HCT116 (cell line): ENCODE measurements at regions not wholly inside any gene's neighbourhood (a gene's known extent, or its start where the extent isn't known, plus 50 kb on each side); places are given as distances from the start of the nearest gene placed in this dataset.

ENCODE experiments used
- ATAC-seq: fragments of 200-7000 bp; cut with Tn5 transposase; 2 replicates; pipeline ENCODE4 v1.9.1; 2020; ENCODE audit warnings: mild to moderate bottlenecking, moderate library complexity
- BruUV-seq: library from RNA; stranded (reverse); fragments of 400-500 nt; replicated peaks from 2 replicates; lab custom pipeline; 2021; lab: Mats Ljungman, UMichigan
- CTCF ChIA-PET: fragments of 300-600 bp; sonication (Branson Sonifier 250); formaldehyde crosslinking; loops from one replicate; lab custom pipeline; 2021; ENCODE audit warnings: antibody characterized with exemption; lab: Charles Lee
- POLR2A ChIA-PET: fragments of 300-600, 350-600 bp; sonication (Branson Sonifier 250); formaldehyde crosslinking; loops from one replicate; lab custom pipeline; 2021; ENCODE audit warnings: antibody characterized with exemption; lab: Charles Lee
- RAD21 ChIA-PET, 2 experiments: fragments of 300-600 bp; sonication (Branson Sonifier 250); formaldehyde crosslinking; loops; one replicate each; lab custom pipeline; 2023; ENCODE audit warnings: low total read pairs in 2 of 2; ENCODE audit not compliant: uncharacterized antibody in 2 of 2, unreplicated experiment in 2 of 2, low non-redundant PET in 1 of 2; lab: Charles Lee
- DNase-seq: peaks from one replicate; pipeline ENCODE4 v3.0.0-alpha.2; 2010; ENCODE audit warnings: low read depth, low spot score
- H2AFZ ChIP-seq: fragments of 200-600 bp; shearing (Covaris generic), sonication (generic); 2 replicates; pipeline ENCODE4 v1.6.1; 2017; ENCODE audit warnings: low read depth, mixed run types, mixed read lengths, antibody characterized with exemption, low read length; ENCODE audit not compliant: poor library complexity, severe bottlenecking
- H3K27ac ChIP-seq: 2 replicates; pipeline ENCODE4 v1.5.1; 2012; ENCODE audit warnings: low read depth, low read length
- H3K27me3 ChIP-seq: fragments of 200-600 bp; sonication (generic); 2 replicates; pipeline ENCODE4 v1.6.1; 2016; ENCODE audit warnings: mixed run types, low read length, mixed read lengths; ENCODE audit not compliant: insufficient read depth
- H3K36me3 ChIP-seq, 2 experiments: fragments of 200-500 bp in 1 of 2; fragments of 200-600 bp in 1 of 2; sonication (Bioruptor generic) in 1 of 2; sonication (generic) in 1 of 2; 2 replicates each; pipeline versions ENCODE4 v1.5.1 to v1.6.1; 2014 to 2016; ENCODE audit warnings: low read length in 2 of 2, inconsistent platforms in 1 of 2, mixed read lengths in 1 of 2, mixed run types in 1 of 2; ENCODE audit not compliant: insufficient read depth in 2 of 2, control insufficient read depth in 1 of 2
- H3K4me1 ChIP-seq, 2 experiments: fragments of 200-600 bp in 1 of 2; sonication (generic) in 1 of 2; 2 replicates each; pipeline versions ENCODE4 v1.5.1 to v1.6.1; 2012 to 2017; ENCODE audit warnings: low read length in 2 of 2, inconsistent platforms in 1 of 2, mild to moderate bottlenecking in 1 of 2, mixed read lengths in 1 of 2, mixed run types in 1 of 2, moderate library complexity in 1 of 2; ENCODE audit not compliant: insufficient read depth in 2 of 2, control insufficient read depth in 1 of 2
- H3K4me2 ChIP-seq: fragments of 200-600 bp; sonication (generic); 2 replicates; pipeline ENCODE4 v1.6.1; 2017; ENCODE audit warnings: mixed run types, low read length, mixed read lengths
- H3K4me3 ChIP-seq, 2 experiments: fragments of 200-600 bp in 1 of 2; sonication (generic) in 1 of 2; replicated peaks in 1 of 2; 2 replicates each; pipeline ENCODE4 v1.5.1; 2011 to 2016; ENCODE audit warnings: low read length in 2 of 2, control low read depth in 1 of 2, low read depth in 1 of 2, mild to moderate bottlenecking in 1 of 2, mixed read lengths in 1 of 2, mixed run types in 1 of 2
- H3K79me2 ChIP-seq: fragments of 200-600 bp; sonication (generic); 2 replicates; pipeline ENCODE4 v1.6.1; 2017; ENCODE audit warnings: mild to moderate bottlenecking, mixed run types, low read length, moderate library complexity, mixed read lengths; ENCODE audit not compliant: insufficient read depth
- H3K9ac ChIP-seq: fragments of 200-600 bp; sonication (generic); 2 replicates; pipeline ENCODE4 v1.6.1; 2016; ENCODE audit warnings: low read length, mixed read lengths
- H3K9me2 ChIP-seq: fragments of 200-600 bp; sonication (generic), shearing (Covaris generic); 2 replicates; pipeline ENCODE4 v1.6.1; 2017; ENCODE audit warnings: mixed run types, mild to moderate bottlenecking, moderate library complexity; ENCODE audit not compliant: insufficient read depth
- H3K9me3 ChIP-seq, 2 experiments: fragments of 200-500 bp in 1 of 2; fragments of 200-600 bp in 1 of 2; sonication (Bioruptor generic) in 1 of 2; sonication (generic) in 1 of 2; 2 replicates each; pipeline ENCODE4 v1.6.1; 2014 to 2017; ENCODE audit warnings: low read length in 2 of 2, mixed read lengths in 2 of 2, inconsistent platforms in 1 of 2, low read depth in 1 of 2, mild to moderate bottlenecking in 1 of 2, mixed run types in 1 of 2, moderate library complexity in 1 of 2; ENCODE audit not compliant: control insufficient read depth in 1 of 2, insufficient read depth in 1 of 2
- H4K20me1 ChIP-seq: fragments of 200-600 bp; sonication (generic), shearing (Covaris generic); 2 replicates; pipeline ENCODE4 v1.6.1; 2017; ENCODE audit warnings: mixed run types, mild to moderate bottlenecking, moderate library complexity; ENCODE audit not compliant: insufficient read depth
- ATF3 ChIP-seq: IDR thresholded peaks from 2 replicates; pipeline ENCODE4 v1.6.1; 2012
- EGR1 ChIP-seq: IDR thresholded peaks from 2 replicates; pipeline ENCODE4 v1.6.1; 2012; ENCODE audit warnings: low read depth
- ELF1 ChIP-seq: IDR thresholded peaks from 2 replicates; pipeline ENCODE4 v1.6.1; 2012; ENCODE audit warnings: low read depth, borderline replicate concordance
- FOSL1 ChIP-seq: IDR thresholded peaks from 2 replicates; pipeline ENCODE4 v1.6.1; 2012; ENCODE audit warnings: low read depth
- MAX ChIP-seq: IDR thresholded peaks from 2 replicates; pipeline ENCODE4 v1.6.1; 2012
- POLR2A ChIP-seq: IDR thresholded peaks from 2 replicates; pipeline ENCODE4 v1.7.0; 2011; ENCODE audit warnings: borderline replicate concordance; ENCODE audit not compliant: insufficient read depth, insufficient read length; ENCODE audit errors: extremely low read depth
- POLR2AphosphoS5 ChIP-seq: IDR thresholded peaks from 2 replicates; pipeline ENCODE4 v1.6.1; 2011; ENCODE audit warnings: mild to moderate bottlenecking, low read depth, low read length, moderate library complexity
- SP1 ChIP-seq: IDR thresholded peaks from 2 replicates; pipeline ENCODE4 v1.6.1; 2012; ENCODE audit warnings: low read depth
- SRF ChIP-seq: IDR thresholded peaks from 2 replicates; pipeline ENCODE4 v1.6.1; 2012; ENCODE audit warnings: low read depth
- TCF7L2 ChIP-seq: IDR thresholded peaks from 2 replicates; pipeline ENCODE4 v1.7.0; 2011; ENCODE audit warnings: borderline replicate concordance, inconsistent platforms; ENCODE audit not compliant: insufficient read depth, insufficient read length; ENCODE audit errors: extremely low read depth
- YY1 ChIP-seq: IDR thresholded peaks from 2 replicates; pipeline ENCODE4 v1.6.1; 2011; ENCODE audit warnings: low read length, low read depth, moderate library complexity, mild to moderate bottlenecking; ENCODE audit not compliant: insufficient replicate concordance; ENCODE audit errors: extremely low read depth
- ZFX ChIP-seq: fragments of 450-650 bp; IDR thresholded peaks from 2 replicates; pipeline ENCODE4 v1.6.1; 2017
- intact Hi-C: fragments of 100-400 bp; cut with micrococcal nuclease; formaldehyde crosslinking; loops from 2 replicates; pipeline ENCODE4 v1.10.0; 2022
- TF ChIP-seq, protein P1 (sequence below), 3 experiments: fragments of 200-600 bp in 1 of 3; sonication (generic) in 1 of 3; IDR thresholded peaks in 2 of 3; conservative IDR thresholded peaks in 1 of 3; 2 replicates each; pipeline ENCODE4 v1.5.1; 2012 to 2017; ENCODE audit warnings: low read depth in 2 of 3, low read length in 2 of 3, antibody characterized with exemption in 1 of 3, borderline replicate concordance in 1 of 3, control low read depth in 1 of 3, mild to moderate bottlenecking in 1 of 3, mixed read lengths in 1 of 3, mixed run types in 1 of 3, moderate library complexity in 1 of 3; ENCODE audit not compliant: insufficient read depth in 1 of 3

GRCh38 chr15:95522533-95522932, 808.0 kb upstream of the NR2F2 start (continued):
- TF ChIP-seq, protein P1, sequence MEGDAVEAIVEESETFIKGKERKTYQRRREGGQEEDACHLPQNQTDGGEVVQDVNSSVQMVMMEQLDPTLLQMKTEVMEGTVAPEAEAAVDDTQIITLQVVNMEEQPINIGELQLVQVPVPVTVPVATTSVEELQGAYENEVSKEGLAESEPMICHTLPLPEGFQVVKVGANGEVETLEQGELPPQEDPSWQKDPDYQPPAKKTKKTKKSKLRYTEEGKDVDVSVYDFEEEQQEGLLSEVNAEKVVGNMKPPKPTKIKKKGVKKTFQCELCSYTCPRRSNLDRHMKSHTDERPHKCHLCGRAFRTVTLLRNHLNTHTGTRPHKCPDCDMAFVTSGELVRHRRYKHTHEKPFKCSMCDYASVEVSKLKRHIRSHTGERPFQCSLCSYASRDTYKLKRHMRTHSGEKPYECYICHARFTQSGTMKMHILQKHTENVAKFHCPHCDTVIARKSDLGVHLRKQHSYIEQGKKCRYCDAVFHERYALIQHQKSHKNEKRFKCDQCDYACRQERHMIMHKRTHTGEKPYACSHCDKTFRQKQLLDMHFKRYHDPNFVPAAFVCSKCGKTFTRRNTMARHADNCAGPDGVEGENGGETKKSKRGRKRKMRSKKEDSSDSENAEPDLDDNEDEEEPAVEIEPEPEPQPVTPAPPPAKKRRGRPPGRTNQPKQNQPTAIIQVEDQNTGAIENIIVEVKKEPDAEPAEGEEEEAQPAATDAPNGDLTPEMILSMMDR (IDR thresholded peaks at IDR 0.05 in 2 of 3, conservative IDR thresholded peaks at IDR 0.05 in 1 of 3; ENCODE audit: borderline replicate concordance in 1 of 3, insufficient read depth in 1 of 3, low read depth in 2 of 3, low read length in 2 of 3) = no peak
- no peak for TF ChIP-seq POLR2AphosphoS5
- TF ChIP-seq, all 23 proteins: peak for 0

- Histone ChIP-seq H3K4me3 (no peak overlapping the region), H3K4me1 (no peaks in the 10 kb centered on the region), H3K9ac (no peak overlapping the region), H3K27me3 (no peaks in the 10 kb centered on the region), H3K9me2 (no peaks in the 10 kb centered on the region), H3K79me2 (no peaks in the 10 kb centered on the region), H4K20me1 (no peaks in the 10 kb centered on the region), H3K27ac (no peak overlapping the region), H2AFZ (no peak overlapping the region), H3K4me2 (no peak overlapping the region)
- intact Hi-C loops = no loop called here
- POLR2A ChIA-PET = no interaction called here
- RAD21 ChIA-PET = no interaction called here
- no peak for DNase-seq
- no TSS peak for BruUV-seq
- CTCF ChIA-PET = no interaction called here
- ATAC-seq = no peak
- TF ChIP-seq MAX = no peak
- no peak for TF ChIP-seq ELF1
- no peak for TF ChIP-seq ATF3
- TF ChIP-seq SP1 = no peak
- TF ChIP-seq FOSL1 = no peak
- TF ChIP-seq YY1 = no peak
- no peak for TF ChIP-seq EGR1
- no peak for TF ChIP-seq POLR2A
- no peak for TF ChIP-seq ZFX
- TF ChIP-seq SRF = no peak
- TF ChIP-seq TCF7L2 = no peak
- TF ChIP-seq, all 23 proteins: peak for 0
- Histone ChIP-seq H3K36me3 (no peaks in the 10 kb centered on the region), H3K9me3 (no peaks in the 10 kb centered on the region)
These were observed 801.6 kb upstream of the NR2F2 start for GRCh38 chr15:95528920-95529319.
